ENCODE measurements at regions not wholly inside any gene's neighbourhood (a gene's known extent, or its start where the extent isn't known, plus 50 kb on each side); places are given as distances from the start of the nearest gene placed in this dataset.

DNA sequence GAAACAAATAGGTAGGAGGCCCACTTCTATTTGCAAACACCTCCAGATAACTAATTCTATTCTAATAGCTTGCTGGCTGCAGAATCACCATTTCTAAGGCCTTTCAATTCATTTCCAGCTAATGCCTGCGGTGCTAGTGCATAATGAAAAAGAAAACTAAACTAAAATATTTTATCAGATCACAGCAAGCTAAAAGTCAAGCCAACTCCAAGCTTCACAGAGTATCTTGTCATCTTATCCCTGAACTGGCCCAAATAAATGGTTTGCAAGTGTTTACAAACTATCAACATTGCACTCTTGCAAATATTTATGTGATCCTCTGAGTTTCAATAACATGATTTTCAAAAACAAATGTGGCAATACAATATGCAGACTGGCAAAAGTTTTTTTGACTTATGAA, 166.0 kb downstream of the IPMK start:
- Histone ChIP-seq H3K9me3 (ENCODE audit: control insufficient read depth, low read length) (no peaks in the 10 kb centered on the region), H3K27ac (no peak overlapping the region), H3K9ac (no peak overlapping the region), H3K36me3 (ENCODE audit: control insufficient read depth, insufficient read depth, low read length) (no peaks in the 10 kb centered on the region), H2AFZ (no peak overlapping the region), H3K79me2 (no peaks in the 10 kb centered on the region), H3K27me3 (ENCODE audit: control insufficient read depth, insufficient read depth, low read length) (no peaks in the 10 kb centered on the region), H3K4me1 (no peaks in the 10 kb centered on the region), H3K4me2 (ENCODE audit: low read length) (no peak overlapping the region), H3K4me3 (ENCODE audit: low read depth, low read length) (no peak overlapping the region)
- no peak for TF ChIP-seq CTCF (IDR thresholded peaks at IDR 0.05)

GRCh38 chr10:58094985-58095718, 172.5 kb downstream of the IPMK start:
- H3K79me2 ChIP-seq = no peaks in the 10 kb centered on the region
- H3K9ac ChIP-seq = no peak overlapping the region
- H3K9me3 ChIP-seq (ENCODE audit: control insufficient read depth, low read length) = no peaks in the 10 kb centered on the region
- no peak overlapping the region for H3K4me3 ChIP-seq (ENCODE audit: low read depth, low read length)
- no peak for TF ChIP-seq CTCF (IDR thresholded peaks at IDR 0.05)
- no peaks in the 10 kb centered on the region for H3K27me3 ChIP-seq (ENCODE audit: control insufficient read depth, insufficient read depth, low read length)
- H3K4me1 ChIP-seq = no peaks in the 10 kb centered on the region
- H3K27ac ChIP-seq = no peak overlapping the region
- no peak overlapping the region for H3K4me2 ChIP-seq (ENCODE audit: low read length)
- H2AFZ ChIP-seq = no peak overlapping the region
- H3K36me3 ChIP-seq (ENCODE audit: control insufficient read depth, insufficient read depth, low read length) = no peaks in the 10 kb centered on the region

GRCh38 chr10:58091886-58092285, 175.8 kb downstream of the IPMK start:
- H3K9me3 ChIP-seq (ENCODE audit: control insufficient read depth, low read length) = no peaks in the 10 kb centered on the region
- H3K27me3 ChIP-seq (ENCODE audit: control insufficient read depth, insufficient read depth, low read length) = no peaks in the 10 kb centered on the region
- no peak overlapping the region for H2AFZ ChIP-seq
- no peak for TF ChIP-seq CTCF (IDR thresholded peaks at IDR 0.05)
- no peak overlapping the region for H3K4me3 ChIP-seq (ENCODE audit: low read depth, low read length)
- H3K4me1 ChIP-seq = no peaks in the 10 kb centered on the region
- H3K4me2 ChIP-seq (ENCODE audit: low read length) = no peak overlapping the region
- H3K79me2 ChIP-seq = no peaks in the 10 kb centered on the region
- no peak overlapping the region for H3K27ac ChIP-seq
- H3K9ac ChIP-seq = no peak overlapping the region
- no peaks in the 10 kb centered on the region for H3K36me3 ChIP-seq (ENCODE audit: control insufficient read depth, insufficient read depth, low read length)

GRCh38 chr10:58089739-58090138, 178.0 kb downstream of the IPMK start:
- H3K4me2 ChIP-seq (ENCODE audit: low read length) = no peak overlapping the region
- no peaks in the 10 kb centered on the region for H3K27me3 ChIP-seq (ENCODE audit: control insufficient read depth, insufficient read depth, low read length)

More at GRCh38 chr10:58089739-58090138, 178.0 kb downstream of the IPMK start:
- TF ChIP-seq CTCF (IDR thresholded peaks at IDR 0.05) = no peak
- Histone ChIP-seq H3K9ac (no peak overlapping the region), H3K36me3 (ENCODE audit: control insufficient read depth, insufficient read depth, low read length) (no peaks in the 10 kb centered on the region), H3K79me2 (no peaks in the 10 kb centered on the region), H2AFZ (no peak overlapping the region), H3K9me3 (ENCODE audit: control insufficient read depth, low read length) (no peaks in the 10 kb centered on the region), H3K27ac (no peak overlapping the region), H3K4me3 (ENCODE audit: low read depth, low read length) (no peak overlapping the region), H3K4me1 (peaks cover 7% of the 10 kb centered on the region)

Data from parathyroid adenoma (tissue), 2 donors.